NCI-H146 (cell line): ENCODE measurements at regions not wholly inside any gene's neighbourhood (a gene's known extent, or its start where the extent isn't known, plus 50 kb on each side); places are given as distances from the start of the nearest gene placed in this dataset.
"Not testable (repeated sequence)": the region's sequence is repeated elsewhere in the genome, so short reads cannot be mapped to it uniquely, and the experiment has no call there.

ENCODE experiments used
- DNase-seq: peaks from one replicate; lab custom pipeline; 2025; lab: John Stamatoyannopoulos, UW

- no peak for DNase-seq
These were observed 1054.6 kb upstream of the EPHA6 start for GRCh38 chr3:95759614-95760301.

GRCh38 chr3:95775486-95776094 lies 1038.8 kb upstream of the EPHA6 start:
- DNase-seq = no peak

- DNase-seq = no peak
These were observed 1032.8 kb upstream of the EPHA6 start for GRCh38 chr3:95781598-95781997.

- DNase-seq = no peak
These were observed 1025.3 kb upstream of the EPHA6 start for GRCh38 chr3:95789111-95789510.

GRCh38 chr3:95797081-95797480 lies 1017.3 kb upstream of the EPHA6 start:
- no peak for DNase-seq

GRCh38 chr3:95798628-95799027 lies 1015.8 kb upstream of the EPHA6 start:
- no peak for DNase-seq

GRCh38 chr3:95810462-95810861 lies 1003.9 kb upstream of the EPHA6 start:
- DNase-seq = no peak

- DNase-seq = no peak
These were observed 1001.1 kb upstream of the EPHA6 start for GRCh38 chr3:95813244-95813643.

- DNase-seq = no peak
These were observed 998.6 kb upstream of the EPHA6 start for GRCh38 chr3:95815828-95816227.

GRCh38 chr3:95826419-95826818 lies 988.0 kb upstream of the EPHA6 start:
- no peak for DNase-seq

- DNase-seq = no peak
These were observed 982.2 kb upstream of the EPHA6 start for GRCh38 chr3:95832146-95832545.

- DNase-seq = not testable (repeated sequence)
These were observed 953.8 kb upstream of the EPHA6 start for GRCh38 chr3:95860628-95861027.

GRCh38 chr3:95883801-95884200 lies 930.6 kb upstream of the EPHA6 start:
- DNase-seq = no peak

- DNase-seq = no peak
These were observed 927.8 kb upstream of the EPHA6 start for GRCh38 chr3:95886616-95887015.

GRCh38 chr3:95887114-95887513 lies 927.3 kb upstream of the EPHA6 start:
- no peak for DNase-seq

- no peak for DNase-seq
These were observed 919.6 kb upstream of the EPHA6 start for GRCh38 chr3:95894820-95895219.

GRCh38 chr3:95899494-95899893 lies 914.9 kb upstream of the EPHA6 start:
- DNase-seq = no peak

GRCh38 chr3:95899911-95900310 lies 914.5 kb upstream of the EPHA6 start:
- DNase-seq = no peak

- no peak for DNase-seq
These were observed 912.4 kb upstream of the EPHA6 start for GRCh38 chr3:95901948-95902347.

- no peak for DNase-seq
These were observed 909.2 kb upstream of the EPHA6 start for GRCh38 chr3:95905182-95905581.

GRCh38 chr3:95911767-95912166 lies 902.6 kb upstream of the EPHA6 start:
- no peak for DNase-seq

GRCh38 chr3:95923496-95924210 lies 890.7 kb upstream of the EPHA6 start:
- DNase-seq = no peak

GRCh38 chr3:95926904-95927501 lies 887.4 kb upstream of the EPHA6 start:
- DNase-seq = no peak
